ENCODE measurements at regions not wholly inside any gene's neighbourhood (a gene's known extent, or its start where the extent isn't known, plus 50 kb on each side); places are given as distances from the start of the nearest gene placed in this dataset.

DNA sequence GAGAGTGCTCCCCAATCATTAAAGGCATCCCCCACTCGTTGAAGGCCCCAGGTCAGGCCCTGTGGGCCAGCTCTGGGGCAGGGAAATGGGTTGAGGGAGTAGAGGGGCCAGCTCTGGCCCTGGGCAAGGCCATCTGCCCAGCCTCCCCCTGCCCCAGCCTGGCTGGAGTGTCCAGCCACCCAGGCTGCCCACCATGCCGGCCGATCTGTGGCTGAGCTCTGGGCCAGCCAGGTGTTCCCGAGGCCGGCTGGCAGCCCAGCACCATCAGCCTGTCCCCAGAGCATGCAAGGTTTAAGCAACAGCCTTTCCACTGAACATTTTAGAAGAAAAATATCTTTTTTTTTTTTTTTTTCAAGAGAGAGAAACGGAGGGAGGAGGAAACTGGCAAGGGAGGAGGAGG, 62.8 kb upstream of the LINGO1 start:
- TF ChIP-seq POLR2A (IDR thresholded peaks at IDR 0.05): no peak
- no peak for TF ChIP-seq EP300 (IDR thresholded peaks at IDR 0.05)
- TF ChIP-seq, protein P1, sequence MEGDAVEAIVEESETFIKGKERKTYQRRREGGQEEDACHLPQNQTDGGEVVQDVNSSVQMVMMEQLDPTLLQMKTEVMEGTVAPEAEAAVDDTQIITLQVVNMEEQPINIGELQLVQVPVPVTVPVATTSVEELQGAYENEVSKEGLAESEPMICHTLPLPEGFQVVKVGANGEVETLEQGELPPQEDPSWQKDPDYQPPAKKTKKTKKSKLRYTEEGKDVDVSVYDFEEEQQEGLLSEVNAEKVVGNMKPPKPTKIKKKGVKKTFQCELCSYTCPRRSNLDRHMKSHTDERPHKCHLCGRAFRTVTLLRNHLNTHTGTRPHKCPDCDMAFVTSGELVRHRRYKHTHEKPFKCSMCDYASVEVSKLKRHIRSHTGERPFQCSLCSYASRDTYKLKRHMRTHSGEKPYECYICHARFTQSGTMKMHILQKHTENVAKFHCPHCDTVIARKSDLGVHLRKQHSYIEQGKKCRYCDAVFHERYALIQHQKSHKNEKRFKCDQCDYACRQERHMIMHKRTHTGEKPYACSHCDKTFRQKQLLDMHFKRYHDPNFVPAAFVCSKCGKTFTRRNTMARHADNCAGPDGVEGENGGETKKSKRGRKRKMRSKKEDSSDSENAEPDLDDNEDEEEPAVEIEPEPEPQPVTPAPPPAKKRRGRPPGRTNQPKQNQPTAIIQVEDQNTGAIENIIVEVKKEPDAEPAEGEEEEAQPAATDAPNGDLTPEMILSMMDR (IDR thresholded peaks at IDR 0.05): no peak
- intact Hi-C loops (cut with DNase I): no loop called here
- no peak overlapping the region for H3K4me3 ChIP-seq
- no peaks in the 10 kb centered on the region for H3K27me3 ChIP-seq
- no peaks in the 10 kb centered on the region for H3K36me3 ChIP-seq
- DNase-seq: no peak
- 8 to 12% (median 10%) methylated on average over 6 of the region's 6 CpGs for WGBS, 3 donors
- H3K9me3 ChIP-seq: no peaks in the 10 kb centered on the region
- H3K4me1 ChIP-seq (ENCODE audit: insufficient read depth): no peaks in the 10 kb centered on the region
- no peak overlapping the region for H3K27ac ChIP-seq

DNA sequence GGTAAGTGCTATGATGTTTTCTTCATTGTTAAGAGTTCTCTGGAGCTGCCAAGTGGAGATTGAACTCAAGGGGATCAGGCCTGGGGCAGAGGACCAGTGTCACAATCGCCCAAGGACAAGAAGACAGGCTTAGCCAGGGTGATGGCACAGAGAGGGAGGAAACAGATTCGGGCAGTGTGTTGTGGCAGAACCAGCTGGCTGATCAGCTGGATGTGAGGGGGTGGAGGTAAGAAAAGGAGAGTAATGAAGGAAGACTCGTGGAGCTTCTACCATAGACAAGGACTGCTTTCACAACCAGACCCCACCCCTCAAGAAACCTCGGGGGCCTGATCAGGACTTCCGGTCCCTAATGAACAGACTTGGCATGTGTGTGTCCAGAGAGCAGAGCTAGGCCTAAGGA, 60.9 kb upstream of the LINGO1 start:
- TF ChIP-seq, protein P1 (IDR thresholded peaks at IDR 0.05): no peak
- no peak for TF ChIP-seq EP300 (IDR thresholded peaks at IDR 0.05)
- TF ChIP-seq POLR2A (IDR thresholded peaks at IDR 0.05): no peak
- no peak for DNase-seq
- WGBS, 3 donors: 56 to 70% (median 67%) methylated on average over 5 of the region's 5 CpGs
- H3K9me3 ChIP-seq: no peaks in the 10 kb centered on the region
- no peaks in the 10 kb centered on the region for H3K27me3 ChIP-seq
- H3K4me1 ChIP-seq (ENCODE audit: insufficient read depth): no peaks in the 10 kb centered on the region
- intact Hi-C loops (cut with DNase I): no loop called here
- no peak overlapping the region for H3K27ac ChIP-seq
- no peak overlapping the region for H3K4me3 ChIP-seq
- no peaks in the 10 kb centered on the region for H3K36me3 ChIP-seq

DNA sequence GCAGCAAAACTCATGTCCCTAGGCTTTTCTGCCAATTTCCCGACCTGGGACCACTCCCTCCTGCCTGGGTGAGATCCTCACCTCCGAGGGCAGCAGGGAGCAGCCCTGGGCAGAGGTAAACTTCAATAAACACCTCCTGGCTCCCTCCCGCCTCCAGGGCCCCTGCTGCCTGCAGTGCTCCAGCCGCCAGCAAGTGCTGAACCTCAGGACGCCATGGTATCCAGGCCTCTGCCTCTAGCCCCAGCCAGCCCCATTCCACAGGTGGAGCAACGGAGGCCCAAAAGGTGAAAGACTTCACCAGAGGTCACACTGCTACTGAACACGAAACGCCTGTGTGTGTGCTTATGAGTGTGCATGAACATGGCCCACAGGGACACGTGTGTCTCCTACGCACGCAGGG, 59.9 kb upstream of the LINGO1 start:
- H3K27me3 ChIP-seq: no peaks in the 10 kb centered on the region
- intact Hi-C loops (cut with DNase I): no loop called here
- no peak for DNase-seq
- no peak overlapping the region for H3K27ac ChIP-seq
- no peaks in the 10 kb centered on the region for H3K36me3 ChIP-seq
- 74 to 80% (median 76%) methylated on average over 11 of the region's 11 CpGs for whole genome bisulfite sequencing, 3 donors
- H3K9me3 ChIP-seq: no peaks in the 10 kb centered on the region
- TF ChIP-seq POLR2A (IDR thresholded peaks at IDR 0.05) (no peak), EP300 (IDR thresholded peaks at IDR 0.05) (no peak)
- TF ChIP-seq, protein P1 (IDR thresholded peaks at IDR 0.05): no peak
- no peak overlapping the region for H3K4me3 ChIP-seq
- H3K4me1 ChIP-seq (ENCODE audit: insufficient read depth): no peaks in the 10 kb centered on the region

DNA sequence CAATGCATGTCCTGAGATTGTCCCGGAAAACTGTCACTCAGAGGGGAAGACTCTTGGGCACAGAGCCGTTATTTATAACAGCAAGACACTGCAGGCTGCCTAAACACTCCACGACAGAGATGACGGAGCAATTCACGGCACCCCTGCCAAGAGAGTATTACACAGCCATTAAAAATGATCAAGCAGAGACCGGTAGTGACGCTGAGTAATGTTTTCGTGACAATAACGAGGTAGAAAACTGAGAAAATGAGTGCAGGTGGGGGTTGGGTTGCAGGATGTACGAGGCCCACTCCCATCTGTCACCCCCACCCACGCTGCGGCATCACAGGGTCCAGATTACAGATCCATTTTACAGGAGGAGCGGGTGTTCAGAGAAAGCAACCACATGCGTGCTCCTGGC, 58.9 kb upstream of the LINGO1 start:
- Histone ChIP-seq H3K9me3 (no peaks in the 10 kb centered on the region), H3K27me3 (no peaks in the 10 kb centered on the region), H3K4me3 (no peak overlapping the region), H3K36me3 (no peaks in the 10 kb centered on the region), H3K4me1 (ENCODE audit: insufficient read depth) (no peaks in the 10 kb centered on the region), H3K27ac (no peak overlapping the region)
- WGBS, 3 donors: 74 to 78% (median 78%) methylated on average over 14 of the region's 14 CpGs
- TF ChIP-seq, protein P1 (IDR thresholded peaks at IDR 0.05): no peak
- DNase-seq: no peak
- intact Hi-C loops (cut with DNase I): no loop called here

DNA sequence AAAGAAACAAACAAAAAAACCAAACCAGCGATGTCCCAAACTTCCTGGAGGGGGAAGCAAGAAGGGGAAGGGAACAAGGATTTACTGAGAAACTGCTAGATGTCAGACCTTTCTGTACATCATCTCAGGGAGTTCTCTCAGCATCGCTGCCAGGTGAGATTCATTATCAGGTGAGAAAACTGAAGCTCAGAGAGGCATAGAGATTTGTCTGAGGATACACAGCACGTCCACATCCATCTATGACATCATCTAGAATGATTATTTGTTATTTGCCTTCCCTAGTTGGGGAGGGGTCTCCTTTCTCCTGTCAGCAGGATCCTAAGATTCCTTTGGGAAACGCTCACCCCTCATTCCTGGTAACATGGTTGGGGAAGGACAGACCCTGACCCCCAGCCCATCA, 57.1 kb upstream of the LINGO1 start:
- intact Hi-C loops (cut with DNase I): no loop called here
- 63 to 70% (median 69%) methylated on average over 4 of the region's 4 CpGs for WGBS, 3 donors
- Histone ChIP-seq H3K9me3 (no peaks in the 10 kb centered on the region), H3K27ac (no peak overlapping the region), H3K4me3 (no peak overlapping the region), H3K27me3 (no peaks in the 10 kb centered on the region), H3K36me3 (no peaks in the 10 kb centered on the region), H3K4me1 (ENCODE audit: insufficient read depth) (no peaks in the 10 kb centered on the region)
- TF ChIP-seq EP300 (IDR thresholded peaks at IDR 0.05) (no peak), POLR2A (IDR thresholded peaks at IDR 0.05) (no peak)
- TF ChIP-seq, protein P1 (IDR thresholded peaks at IDR 0.05): no peak
- DNase-seq: no peak

Measured in ovary (tissue), 7 donors.